H1 (cell line): ENCODE measurements at regions not wholly inside any gene's neighbourhood (a gene's known extent, or its start where the extent isn't known, plus 50 kb on each side); places are given as distances from the start of the nearest gene placed in this dataset.

Experiments used
- CTCF ChIP-seq, 3 experiments: IDR thresholded peaks; 1 replicate in 2 of 3; 2 replicates in 1 of 3; pipeline versions ENCODE4 v1.5.1 to v1.6.1; 2011; ENCODE audit warnings: low read length in 3 of 3, mild to moderate bottlenecking in 3 of 3, inconsistent platforms in 2 of 3, low read depth in 1 of 3, moderate library complexity in 1 of 3; ENCODE audit not compliant: insufficient read depth in 1 of 3; ENCODE audit errors: control extremely low read depth in 1 of 3
- GABPA ChIP-seq: IDR thresholded peaks from 2 replicates; pipeline ENCODE4 v1.6.1; 2011; ENCODE audit warnings: mild to moderate bottlenecking, low read length, moderate library complexity, borderline replicate concordance; ENCODE audit not compliant: insufficient read depth
- NRF1 ChIP-seq: IDR thresholded peaks from 2 replicates; pipeline ENCODE4 v1.6.1; 2011; ENCODE audit warnings: mild to moderate bottlenecking, low read depth, low read length, improper control_type of control experiment
- RBBP5 ChIP-seq: IDR thresholded peaks from 2 replicates; pipeline ENCODE4 v1.7.1; 2012; ENCODE audit warnings: low read depth, mild to moderate bottlenecking, inconsistent platforms, low read length, moderate library complexity, borderline replicate concordance

- TF ChIP-seq CTCF (IDR thresholded peaks at IDR 0.05; ENCODE audit: control extremely low read depth in 1 of 3, insufficient read depth in 1 of 3, low read depth in 1 of 3, low read length in 3 of 3) (no peak), RBBP5 (no peak), GABPA (no peak), NRF1 (no peak)
These were observed 172.3 kb downstream of the SPRY1 start (continued) for GRCh38 chr4:123568936-123569335.
